Muscle of leg (tissue), 3 donors: ENCODE measurements at regions not wholly inside any gene's neighbourhood (a gene's known extent, or its start where the extent isn't known, plus 50 kb on each side); places are given as distances from the start of the nearest gene placed in this dataset.
"Not testable (repeated sequence)": the region's sequence is repeated elsewhere in the genome, so short reads cannot be mapped to it uniquely, and the experiment has no call there.

Experiments used
- DNase-seq: peaks from one replicate; pipeline ENCODE4 v3.0.0; 2013
- H3K27ac ChIP-seq: one replicate; pipeline ENCODE4 v1.5.1; 2013; ENCODE audit warnings: mild to moderate bottlenecking, low read length, control low read depth
- H3K27me3 ChIP-seq: one replicate; pipeline ENCODE4 v1.6.1; 2013; ENCODE audit warnings: low read length; ENCODE audit not compliant: control insufficient read depth, insufficient read depth
- H3K36me3 ChIP-seq: one replicate; pipeline ENCODE4 v1.6.1; 2013; ENCODE audit warnings: low read length; ENCODE audit not compliant: control insufficient read depth, insufficient read depth
- H3K4me1 ChIP-seq: one replicate; pipeline ENCODE4 v1.6.1; 2013; ENCODE audit warnings: low read length; ENCODE audit not compliant: control insufficient read depth, insufficient read depth
- H3K4me3 ChIP-seq: one replicate; pipeline ENCODE4 v1.5.1; 2013; ENCODE audit warnings: low read length, control low read depth
- H3K9me3 ChIP-seq: replicated peaks from 2 replicates; pipeline ENCODE4 v1.6.1; 2013; ENCODE audit warnings: low read depth, low read length; ENCODE audit not compliant: control insufficient read depth
- WGBS: methylation state at CpG from one replicate; pipeline ENCODE4 v1.1.5; 2013; ENCODE audit warnings: missing lambda C conversion rate; ENCODE audit not compliant: insufficient coverage; 5-methylcytosine and 5-hydroxymethylcytosine counted together

DNA sequence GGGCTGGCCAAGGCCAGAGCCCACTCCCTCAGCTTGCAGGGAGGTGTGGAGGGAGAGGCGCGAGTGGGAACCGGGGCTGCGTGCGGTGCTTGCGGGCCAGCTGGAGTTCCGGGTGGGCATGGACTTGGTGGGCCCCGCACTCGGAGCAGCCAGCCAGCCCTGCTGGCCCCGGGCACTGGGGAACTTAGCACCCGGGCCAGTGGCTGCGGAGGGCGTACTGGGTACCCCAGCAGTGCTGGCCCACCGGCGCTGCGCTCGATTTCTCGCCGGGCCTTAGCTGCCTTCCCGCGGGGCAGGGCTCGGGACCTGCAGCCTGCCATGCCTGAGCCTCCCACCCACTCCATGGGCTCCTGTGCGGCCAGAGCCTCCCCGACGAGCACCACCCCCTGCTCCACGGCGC is 599.6 kb downstream of the TGIF2LX start:
- 97% methylated on average over 16 of the region's 27 CpGs for WGBS
- not testable (repeated sequence) for H3K27ac ChIP-seq, H3K27me3 ChIP-seq, H3K9me3 ChIP-seq, H3K4me3 ChIP-seq, H3K36me3 ChIP-seq, DNase-seq, H3K4me1 ChIP-seq

DNA sequence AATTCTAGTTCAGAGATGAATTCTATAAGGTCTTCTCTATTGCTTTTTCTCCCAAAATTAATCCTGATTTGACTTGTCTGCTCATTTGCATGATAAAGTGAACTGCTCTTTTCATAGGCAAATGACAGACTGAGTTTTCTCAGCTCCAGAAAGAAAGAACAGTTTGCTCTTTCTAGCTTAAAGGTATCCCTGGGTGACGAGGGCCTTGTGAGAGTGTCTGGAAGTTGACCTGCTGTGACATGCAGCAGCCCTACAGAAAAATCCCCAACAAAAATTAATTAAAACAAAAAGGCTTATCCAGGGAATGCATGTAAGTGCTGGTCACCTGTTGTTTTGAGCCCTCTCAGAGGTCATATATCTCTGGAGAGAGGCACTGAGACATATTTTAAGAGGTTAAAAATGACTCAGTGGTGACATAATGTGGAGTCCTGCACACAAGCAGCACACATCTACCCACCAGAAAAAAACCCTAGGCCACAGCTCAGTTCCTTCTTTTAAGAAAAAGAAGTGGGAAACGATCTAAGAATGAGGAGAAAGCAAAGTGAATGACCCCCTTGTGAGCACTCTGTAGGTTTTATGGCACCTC is 602.8 kb downstream of the TGIF2LX start:
- not testable (repeated sequence) for H3K36me3 ChIP-seq, H3K4me1 ChIP-seq, H3K27ac ChIP-seq, H3K27me3 ChIP-seq, H3K9me3 ChIP-seq, H3K4me3 ChIP-seq
- WGBS, result no CpG with 5 or more reads among the region's 2 CpGs
- DNase-seq, result peak; percentile 0
